NB4 (cell line): ENCODE measurements at regions not wholly inside any gene's neighbourhood (a gene's known extent, or its start where the extent isn't known, plus 50 kb on each side); places are given as distances from the start of the nearest gene placed in this dataset.
"Not testable (repeated sequence)": the region's sequence is repeated elsewhere in the genome, so short reads cannot be mapped to it uniquely, and the experiment has no call there.

Source experiments
- DNase-seq: peaks from one replicate; pipeline ENCODE4 v3.0.0; 2010; ENCODE audit warnings: low read depth
- H3K4me3 ChIP-seq: one replicate; pipeline ENCODE4 v1.5.1; 2011; ENCODE audit warnings: mild to moderate bottlenecking, low read depth, low read length, moderate library complexity
- MYC ChIP-seq: IDR thresholded peaks from 2 replicates; pipeline ENCODE4 v1.6.1; 2011; ENCODE audit warnings: low read depth, low read length
- POLR2A ChIP-seq: IDR thresholded peaks from 2 replicates; pipeline ENCODE4 v1.6.1; 2011; ENCODE audit warnings: mild to moderate bottlenecking; ENCODE audit not compliant: insufficient read length; ENCODE audit errors: extremely low read depth
- TF ChIP-seq, protein P1 (sequence below): IDR thresholded peaks from 2 replicates; pipeline ENCODE4 v1.6.1; 2011; ENCODE audit warnings: low read depth, low read length
- TF ChIP-seq, protein P2 (sequence below): IDR thresholded peaks from one replicate; pipeline ENCODE4 v1.5.1; 2012; ENCODE audit warnings: low read depth, low read length

DNA sequence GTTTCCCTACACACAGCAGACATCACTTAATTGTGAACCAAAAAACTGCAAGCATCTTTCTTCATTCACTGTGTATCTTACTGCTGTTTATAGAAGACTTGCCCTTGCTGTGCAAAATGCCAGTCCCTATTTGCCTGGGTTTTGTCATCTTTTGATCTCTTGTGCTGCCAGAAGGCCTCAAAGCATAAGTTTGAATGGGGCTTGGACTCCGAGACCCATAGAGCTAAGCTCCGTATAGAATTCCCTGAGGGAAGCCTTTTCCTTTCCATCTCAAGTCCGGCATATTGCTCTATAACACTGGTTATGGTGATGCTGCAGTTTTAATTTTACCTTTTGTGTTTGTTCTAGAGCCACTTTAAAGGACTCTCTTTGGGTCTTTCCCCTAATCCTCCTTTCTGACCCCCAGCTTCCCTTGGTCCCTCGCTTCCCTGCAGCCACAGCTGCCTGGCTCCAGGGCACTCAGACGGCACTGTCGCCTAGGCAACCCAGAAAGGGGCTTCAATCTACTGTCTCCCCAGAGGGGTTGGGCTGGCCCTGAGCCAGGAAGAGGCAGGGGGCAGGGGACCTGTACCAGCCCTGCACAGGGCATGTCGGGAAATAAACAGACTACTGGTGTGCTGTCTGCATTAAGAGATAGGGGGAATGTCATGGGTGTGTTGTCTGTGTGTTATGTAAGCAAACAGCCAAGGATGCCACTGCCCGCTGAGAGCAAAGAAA lies 73.4 kb upstream of the MELK start:
- H3K4me3 ChIP-seq: no peak overlapping the region
- TF ChIP-seq MYC (no peak), POLR2A (no peak)
- TF ChIP-seq, protein P1, sequence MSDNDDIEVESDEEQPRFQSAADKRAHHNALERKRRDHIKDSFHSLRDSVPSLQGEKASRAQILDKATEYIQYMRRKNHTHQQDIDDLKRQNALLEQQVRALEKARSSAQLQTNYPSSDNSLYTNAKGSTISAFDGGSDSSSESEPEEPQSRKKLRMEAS: no peak
- TF ChIP-seq, protein P2, sequence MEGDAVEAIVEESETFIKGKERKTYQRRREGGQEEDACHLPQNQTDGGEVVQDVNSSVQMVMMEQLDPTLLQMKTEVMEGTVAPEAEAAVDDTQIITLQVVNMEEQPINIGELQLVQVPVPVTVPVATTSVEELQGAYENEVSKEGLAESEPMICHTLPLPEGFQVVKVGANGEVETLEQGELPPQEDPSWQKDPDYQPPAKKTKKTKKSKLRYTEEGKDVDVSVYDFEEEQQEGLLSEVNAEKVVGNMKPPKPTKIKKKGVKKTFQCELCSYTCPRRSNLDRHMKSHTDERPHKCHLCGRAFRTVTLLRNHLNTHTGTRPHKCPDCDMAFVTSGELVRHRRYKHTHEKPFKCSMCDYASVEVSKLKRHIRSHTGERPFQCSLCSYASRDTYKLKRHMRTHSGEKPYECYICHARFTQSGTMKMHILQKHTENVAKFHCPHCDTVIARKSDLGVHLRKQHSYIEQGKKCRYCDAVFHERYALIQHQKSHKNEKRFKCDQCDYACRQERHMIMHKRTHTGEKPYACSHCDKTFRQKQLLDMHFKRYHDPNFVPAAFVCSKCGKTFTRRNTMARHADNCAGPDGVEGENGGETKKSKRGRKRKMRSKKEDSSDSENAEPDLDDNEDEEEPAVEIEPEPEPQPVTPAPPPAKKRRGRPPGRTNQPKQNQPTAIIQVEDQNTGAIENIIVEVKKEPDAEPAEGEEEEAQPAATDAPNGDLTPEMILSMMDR: no peak
- DNase-seq: no peak

DNA sequence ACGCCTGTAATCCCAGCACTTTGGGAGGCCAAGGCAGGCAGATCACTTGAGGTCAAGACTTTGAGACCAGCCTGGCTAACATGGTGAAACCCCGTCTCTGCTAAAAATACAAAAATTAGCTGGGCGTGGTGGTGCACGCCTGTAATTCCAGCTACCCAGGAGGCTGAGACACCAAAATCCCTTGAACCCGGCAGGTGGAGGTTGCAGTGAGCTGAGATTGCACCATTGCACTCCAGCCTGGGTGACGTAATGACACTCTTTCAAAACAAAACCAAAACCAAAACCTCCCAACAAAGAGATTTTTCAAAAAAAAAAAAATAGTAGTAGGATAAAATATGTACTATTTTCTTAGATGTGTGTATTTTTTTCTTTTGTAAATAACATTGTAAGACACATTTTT lies 79.1 kb upstream of the MELK start:
- H3K4me3 ChIP-seq: not testable (repeated sequence)
- DNase-seq: peak; percentile 15

DNA sequence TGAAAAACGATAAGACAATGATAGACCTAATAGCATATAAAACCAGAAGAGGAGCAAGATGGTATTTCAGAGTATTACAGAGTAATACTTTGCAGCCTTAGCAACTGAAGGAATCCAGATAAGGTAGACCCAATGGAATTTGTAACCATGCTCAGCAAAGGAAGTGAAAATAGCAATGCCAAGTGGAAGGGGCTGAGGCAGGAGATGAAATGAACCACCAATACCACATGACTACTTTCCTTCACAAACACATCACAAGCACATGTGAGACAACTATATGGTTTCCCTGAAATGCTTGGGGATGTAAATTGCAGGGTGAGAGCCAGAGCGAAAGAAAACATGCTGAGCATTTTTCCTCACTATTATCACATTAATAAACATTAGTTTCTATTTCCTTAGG lies 79.8 kb upstream of the MELK start:
- TF ChIP-seq MYC (no peak), POLR2A (no peak)
- TF ChIP-seq, protein P1: no peak
- TF ChIP-seq, protein P2: no peak
- H3K4me3 ChIP-seq: no peak overlapping the region
- no peak for DNase-seq

DNA sequence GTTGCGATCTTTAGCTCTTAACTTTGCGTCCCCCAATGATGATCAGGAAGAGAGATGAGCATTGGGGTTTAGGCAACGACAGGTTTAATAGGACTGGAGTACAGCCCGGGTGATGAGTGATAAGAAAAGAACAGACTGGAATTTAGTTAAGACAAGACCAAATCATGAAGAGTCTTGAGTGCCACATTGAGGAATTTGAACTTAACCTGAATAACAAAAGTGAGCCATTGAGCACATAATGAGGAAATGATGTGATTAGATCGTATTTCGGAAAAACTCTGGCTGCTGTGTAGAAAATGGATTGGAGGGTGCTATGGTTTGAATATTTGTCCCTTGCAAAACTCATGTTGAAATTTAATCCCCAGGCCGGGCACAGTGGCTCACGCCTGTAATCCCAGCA lies 83.2 kb upstream of the MELK start:
- no peak for DNase-seq
- no peak overlapping the region for H3K4me3 ChIP-seq
- TF ChIP-seq MYC: no peak
- TF ChIP-seq, protein P2: no peak
- TF ChIP-seq, protein P1: no peak
- TF ChIP-seq POLR2A: no peak

DNA sequence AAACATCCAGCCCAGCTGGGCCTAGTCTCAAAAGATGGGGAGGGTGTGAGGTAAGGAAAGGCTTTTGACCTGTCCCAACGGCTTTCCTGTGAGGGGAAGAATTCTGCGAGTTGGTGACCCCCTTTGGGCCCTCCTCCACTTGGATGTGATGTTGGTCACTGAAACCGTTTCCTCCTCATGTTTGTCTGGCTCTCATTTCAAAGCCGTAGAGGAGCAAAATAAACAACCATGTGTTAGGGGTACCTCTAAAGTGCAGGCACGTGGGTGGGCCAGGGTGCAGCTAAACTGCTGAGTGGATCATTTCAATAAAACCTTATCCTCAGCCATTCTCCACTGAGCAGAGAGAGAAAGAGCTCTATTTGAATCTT lies 84.3 kb upstream of the MELK start:
- peak overlapping the region; percentile 63 for H3K4me3 ChIP-seq
- DNase-seq: no peak
- TF ChIP-seq, protein P1: peak; percentile 24
- TF ChIP-seq, protein P2: no peak

DNA sequence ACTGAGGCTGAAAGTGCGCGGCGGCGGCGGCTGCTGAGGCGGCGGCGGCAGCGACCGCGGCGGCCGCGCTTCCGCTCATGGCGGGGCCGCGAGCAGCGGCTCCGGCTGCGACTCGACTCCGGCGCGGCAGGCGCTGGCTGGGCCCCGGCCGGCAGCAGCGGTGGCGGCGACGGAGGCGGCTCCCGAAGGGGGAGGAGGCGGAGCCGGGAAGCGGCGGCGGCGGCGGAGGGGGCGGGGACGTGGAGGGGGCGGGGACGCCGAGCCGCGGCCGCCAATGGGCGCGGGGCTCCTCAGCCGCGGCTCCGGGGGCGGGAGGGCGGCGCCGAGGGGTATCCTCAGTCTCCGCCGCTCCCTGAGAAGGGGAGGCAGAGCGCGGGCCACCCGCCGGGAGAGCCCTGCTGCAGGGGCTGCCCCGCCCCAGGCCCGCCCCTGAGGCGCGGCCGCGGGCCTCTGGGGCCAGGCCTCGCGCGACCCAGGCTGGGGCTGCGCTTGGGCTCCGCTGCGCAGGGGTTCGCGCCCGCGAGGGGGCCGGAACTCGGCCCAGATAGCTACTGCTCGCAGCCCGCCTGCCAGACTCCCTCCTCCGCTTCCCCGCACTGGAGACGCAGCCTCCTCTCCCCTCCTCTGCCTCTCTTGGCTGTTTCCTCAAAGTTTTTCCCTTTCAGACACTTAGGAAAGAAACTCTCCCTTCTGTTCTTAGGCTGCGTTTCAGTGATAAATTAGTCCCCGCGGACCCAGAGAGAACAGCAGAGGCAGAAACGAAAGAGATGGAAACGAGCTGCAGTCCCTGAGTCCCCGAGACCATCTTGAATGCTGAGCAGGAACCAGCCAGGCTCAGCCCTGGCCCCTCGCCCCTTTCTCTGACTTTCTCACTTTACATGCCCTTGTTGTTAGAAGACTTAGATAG lies 85.0 kb upstream of the MELK start:
- TF ChIP-seq MYC (no peak), POLR2A (peak; percentile 34)
- peak; percentile 91 for DNase-seq

More for the DNA sequence above, 85.0 kb upstream of the MELK start:
- H3K4me3 ChIP-seq: peak overlapping the region; percentile 63
